Mucosa of rectum (tissue), 2 donors: ENCODE measurements at regions not wholly inside any gene's neighbourhood (a gene's known extent, or its start where the extent isn't known, plus 50 kb on each side); places are given as distances from the start of the nearest gene placed in this dataset.
A peak's percentile ranks its signal among the peaks of the same experiment; 100 is the strongest.

Experiments
- H3K27ac ChIP-seq, 2 donors: one replicate each; pipeline ENCODE4 v1.7.0; 2013; ENCODE audit warnings: inconsistent platforms in 2 of 2, low read depth in 2 of 2, low read length in 2 of 2
- H3K27me3 ChIP-seq, 2 donors: one replicate each; pipeline ENCODE4 v1.7.0; 2013; ENCODE audit warnings: low read length in 2 of 2; ENCODE audit not compliant: control insufficient read depth in 2 of 2, insufficient read depth in 2 of 2
- H3K36me3 ChIP-seq, 2 donors: one replicate each; pipeline ENCODE4 v1.7.0; 2013; ENCODE audit warnings: low read length in 2 of 2; ENCODE audit not compliant: control insufficient read depth in 2 of 2, insufficient read depth in 2 of 2
- H3K4me1 ChIP-seq, 2 donors: one replicate each; pipeline ENCODE4 v1.7.0; 2013; ENCODE audit warnings: low read length in 2 of 2, mild to moderate bottlenecking in 1 of 2; ENCODE audit not compliant: control insufficient read depth in 2 of 2, insufficient read depth in 2 of 2
- H3K4me3 ChIP-seq, 2 donors: one replicate each; pipeline ENCODE4 v1.7.0; 2013; ENCODE audit warnings: low read length in 2 of 2
- H3K9ac ChIP-seq, 2 donors: one replicate each; pipeline ENCODE4 v1.7.0; 2013; ENCODE audit warnings: low read length in 2 of 2, low read depth in 1 of 2, mild to moderate bottlenecking in 1 of 2
- H3K9me3 ChIP-seq, 2 donors: one replicate each; pipeline ENCODE4 v1.7.0; 2013; ENCODE audit warnings: low read length in 2 of 2; ENCODE audit not compliant: control insufficient read depth in 2 of 2
- donor health status: healthy.
- donor health status: Normal muscosa, but diverticular disease.

GRCh38 chr6:92150553-92150952, 1268.8 kb downstream of the EPHA7 start:
- H3K4me1 ChIP-seq = no peaks in the 10 kb centered on the region
- no peak overlapping the region for H3K9ac ChIP-seq
- no peaks in the 10 kb centered on the region for H3K36me3 ChIP-seq
- H3K27me3 ChIP-seq = no peaks in the 10 kb centered on the region
- H3K9me3 ChIP-seq = no peaks in the 10 kb centered on the region
- H3K27ac ChIP-seq = no peak overlapping the region
- no peak overlapping the region for H3K4me3 ChIP-seq

- Histone ChIP-seq H3K4me3 (no peak overlapping the region), H3K27ac (no peak overlapping the region), H3K27me3 (no peaks in the 10 kb centered on the region), H3K36me3 (no peaks in the 10 kb centered on the region), H3K9ac (no peak overlapping the region), H3K4me1 (no peaks in the 10 kb centered on the region), H3K9me3 (no peaks in the 10 kb centered on the region)
Observed at GRCh38 chr6:92147246-92147645, 1272.1 kb downstream of the EPHA7 start.

- H3K27me3 ChIP-seq = no peaks in the 10 kb centered on the region
- no peaks in the 10 kb centered on the region for H3K9me3 ChIP-seq
- H3K27ac ChIP-seq = no peak overlapping the region
- H3K36me3 ChIP-seq = no peaks in the 10 kb centered on the region
- H3K9ac ChIP-seq = no peak overlapping the region
- H3K4me3 ChIP-seq = no peak overlapping the region
- H3K4me1 ChIP-seq = no peaks in the 10 kb centered on the region
Observed at GRCh38 chr6:92139601-92140000, 1279.8 kb downstream of the EPHA7 start.

GRCh38 chr6:92132957-92133356, 1286.4 kb downstream of the EPHA7 start:
- H3K27me3 ChIP-seq = no peaks in the 10 kb centered on the region
- no peak overlapping the region for H3K4me3 ChIP-seq
- H3K9ac ChIP-seq = no peak overlapping the region
- no peaks in the 10 kb centered on the region for H3K36me3 ChIP-seq
- H3K27ac ChIP-seq = no peak overlapping the region
- no peaks in the 10 kb centered on the region for H3K4me1 ChIP-seq
- no peaks in the 10 kb centered on the region for H3K9me3 ChIP-seq

GRCh38 chr6:92132457-92132856, 1286.9 kb downstream of the EPHA7 start:
- H3K27me3 ChIP-seq = no peaks in the 10 kb centered on the region

GRCh38 chr6:92130944-92131343, 1288.4 kb downstream of the EPHA7 start:
- H3K27me3 ChIP-seq = no peaks in the 10 kb centered on the region
- no peak overlapping the region for H3K27ac ChIP-seq
- no peak overlapping the region for H3K9ac ChIP-seq
- no peaks in the 10 kb centered on the region for H3K36me3 ChIP-seq
- H3K9me3 ChIP-seq = no peaks in the 10 kb centered on the region
- no peaks in the 10 kb centered on the region for H3K4me1 ChIP-seq
- H3K4me3 ChIP-seq = no peak overlapping the region

More at GRCh38 chr6:92132457-92132856, 1286.9 kb downstream of the EPHA7 start:
- Histone ChIP-seq H3K36me3 (no peaks in the 10 kb centered on the region), H3K4me1 (no peaks in the 10 kb centered on the region), H3K9ac (no peak overlapping the region), H3K9me3 (no peaks in the 10 kb centered on the region), H3K4me3 (no peak overlapping the region), H3K27ac (no peak overlapping the region)

- Histone ChIP-seq H3K27me3 (no peaks in the 10 kb centered on the region), H3K9ac (no peak overlapping the region), H3K4me1 (no peaks in the 10 kb centered on the region), H3K9me3 (no peaks in the 10 kb centered on the region), H3K4me3 (no peak overlapping the region), H3K27ac (no peak overlapping the region), H3K36me3 (no peaks in the 10 kb centered on the region)
Observed at GRCh38 chr6:92126983-92127382, 1292.4 kb downstream of the EPHA7 start.

- Histone ChIP-seq H3K27me3 (no peaks in the 10 kb centered on the region), H3K9me3 (no peaks in the 10 kb centered on the region), H3K27ac (no peak overlapping the region), H3K4me1 (no peaks in the 10 kb centered on the region), H3K4me3 (no peak overlapping the region), H3K9ac (no peak overlapping the region), H3K36me3 (no peaks in the 10 kb centered on the region)
Observed at GRCh38 chr6:92126088-92126487, 1293.3 kb downstream of the EPHA7 start.

- Histone ChIP-seq H3K4me3 (no peak overlapping the region), H3K27ac (no peak overlapping the region), H3K4me1 (no peaks in the 10 kb centered on the region), H3K36me3 (no peaks in the 10 kb centered on the region), H3K27me3 (no peaks in the 10 kb centered on the region), H3K9ac (no peak overlapping the region), H3K9me3 (no peaks in the 10 kb centered on the region)
Observed at GRCh38 chr6:92125681-92126080, 1293.7 kb downstream of the EPHA7 start.

- H3K27me3 ChIP-seq = no peaks in the 10 kb centered on the region
Observed at GRCh38 chr6:92124200-92124651, 1295.1 kb downstream of the EPHA7 start.

GRCh38 chr6:92122746-92123145, 1296.6 kb downstream of the EPHA7 start:
- Histone ChIP-seq H3K9ac (no peak overlapping the region), H3K36me3 (no peaks in the 10 kb centered on the region), H3K27me3 (no peaks in the 10 kb centered on the region), H3K9me3 (no peaks in the 10 kb centered on the region), H3K4me1 (no peaks in the 10 kb centered on the region), H3K4me3 (no peak overlapping the region), H3K27ac (no peak overlapping the region)

More at GRCh38 chr6:92124200-92124651, 1295.1 kb downstream of the EPHA7 start:
- Histone ChIP-seq H3K4me1 (no peaks in the 10 kb centered on the region), H3K36me3 (no peaks in the 10 kb centered on the region), H3K27ac (no peak overlapping the region), H3K4me3 (peak overlapping the region in 1 of 2 donors; percentile 35), H3K9ac (no peak overlapping the region), H3K9me3 (no peaks in the 10 kb centered on the region)
